A549 (cell line): ENCODE measurements at regions not wholly inside any gene's neighbourhood (a gene's known extent, or its start where the extent isn't known, plus 50 kb on each side); places are given as distances from the start of the nearest gene placed in this dataset.

ENCODE experiments used
- ATAC-seq, 2 experiments: fragments of 200-7000 bp in 1 of 2; fragments of >200 bp in 1 of 2; cut with Nextera tagmentation in 1 of 2; cut with Tn5 transposase in 1 of 2; 3 replicates each; pipeline versions ENCODE4 v1.8.0 to v1.9.1; 2018 to 2020; ENCODE audit warnings: mild to moderate bottlenecking in 1 of 2, moderate library complexity in 1 of 2
- CTCF ChIA-PET: fragments of 300-600 bp; sonication (Branson Sonifier 250); formaldehyde crosslinking; extraction: SDS; loops from one replicate; lab custom pipeline; 2021; ENCODE audit warnings: antibody characterized with exemption, inconsistent platforms; lab: Yijun Ruan, JAX
- POLR2A ChIA-PET: fragments of 350-600 bp; formaldehyde crosslinking; extraction: SDS; loops from one replicate; lab custom pipeline; 2021; ENCODE audit warnings: antibody characterized with exemption, inconsistent platforms; lab: Yijun Ruan, JAX
- DNase-seq, 2 experiments: peaks; one replicate each; pipeline versions ENCODE4 v3.0.0 to v3.0.0-alpha.2; 2011 to 2016; ENCODE audit warnings: low read depth in 1 of 2, low spot score in 1 of 2
- FAIRE-seq: peaks from 2 replicates; lab custom pipeline; 2011; peaks lifted over from hg19 to GRCh38; lab: Jason Lieb, UNC
- H3K27ac ChIP-seq, 2 experiments: fragments of >200 bp; sonication (Bioruptor Twin); formaldehyde crosslinking; 3 replicates each; pipeline ENCODE4 v1.5.1; 2016 to 2017
- H3K4me1 ChIP-seq: fragments of >200 bp; sonication (Bioruptor Twin); formaldehyde crosslinking; 3 replicates; pipeline ENCODE4 v1.6.1; 2016
- H3K4me2 ChIP-seq: fragments of >200 bp; sonication (Bioruptor Twin); formaldehyde crosslinking; 3 replicates; pipeline ENCODE4 v1.6.1; 2016
- H3K4me3 ChIP-seq: fragments of >200 bp; sonication (Bioruptor Twin); formaldehyde crosslinking; 3 replicates; pipeline ENCODE4 v1.5.1; 2016
- H3K9me3 ChIP-seq: fragments of >200 bp; sonication (Bioruptor Twin); formaldehyde crosslinking; 3 replicates; pipeline ENCODE4 v1.6.1; 2016
- CBX8 ChIP-seq: fragments of 200-600 bp; sonication (generic); IDR thresholded peaks from 2 replicates; pipeline ENCODE4 v1.6.1; 2016
- CHD2 ChIP-seq: fragments of 150-350 bp; IDR thresholded peaks from 2 replicates; pipeline ENCODE4 v1.6.1; 2014; ENCODE audit warnings: low read length; ENCODE audit not compliant: partially characterized antibody
- CHD4 ChIP-seq: fragments of 200-600 bp; sonication (generic); IDR thresholded peaks from 2 replicates; pipeline ENCODE4 v1.6.1; 2016; ENCODE audit warnings: antibody characterized with exemption, mild to moderate bottlenecking, borderline replicate concordance
- CTCF ChIP-seq: fragments of >200 bp; sonication (Bioruptor Twin); formaldehyde crosslinking; IDR thresholded peaks from 3 replicates; pipeline ENCODE4 v1.5.1; 2016
- EP300 ChIP-seq, 2 experiments: fragments of >200 bp; sonication (Bioruptor Twin); formaldehyde crosslinking; IDR thresholded peaks; 2 replicates in 1 of 2; 3 replicates in 1 of 2; pipeline ENCODE4 v1.6.1; 2016 to 2017
- FOSB ChIP-seq: fragments of 250-450 bp; sonication (Bioruptor Pico); IDR thresholded peaks from 2 replicates; pipeline ENCODE4 v1.5.0; 2020; ENCODE audit warnings: mild to moderate bottlenecking, moderate library complexity
- HEYL ChIP-seq: fragments of 250-450 bp; sonication (Bioruptor Pico); IDR thresholded peaks from 2 replicates; pipeline ENCODE4 v1.8.0; 2021; ENCODE audit warnings: mild to moderate bottlenecking, moderate library complexity
- JUNB ChIP-seq: fragments of >200 bp; sonication (Bioruptor Twin); formaldehyde crosslinking; IDR thresholded peaks from 2 replicates; pipeline ENCODE4 v1.6.1; 2016
- KDM1A ChIP-seq: fragments of 200-600 bp; sonication (generic); IDR thresholded peaks from 2 replicates; pipeline ENCODE4 v1.6.1; 2016; ENCODE audit warnings: low read depth, mild to moderate bottlenecking
- KDM5A ChIP-seq: fragments of 200-600 bp; sonication (generic); IDR thresholded peaks from 2 replicates; pipeline ENCODE4 v1.6.1; 2016; ENCODE audit warnings: antibody characterized with exemption, mild to moderate bottlenecking
- PBX3 ChIP-seq: IDR thresholded peaks from 2 replicates; pipeline ENCODE4 v1.6.1; 2012
- POLR2AphosphoS2 ChIP-seq: conservative IDR thresholded peaks from 2 replicates; pipeline ENCODE4 v1.6.1; 2012; ENCODE audit warnings: low read length, improper control_type of control experiment, inconsistent platforms
- RARB ChIP-seq: fragments of 250-450 bp; sonication (Bioruptor Pico); IDR thresholded peaks from 2 replicates; pipeline ENCODE4 v1.8.0; 2021; ENCODE audit warnings: mild to moderate bottlenecking, moderate library complexity
- RNF2 ChIP-seq: fragments of 200-600 bp; sonication (generic); IDR thresholded peaks from 2 replicates; pipeline ENCODE4 v1.6.1; 2016; ENCODE audit warnings: low read depth, mild to moderate bottlenecking, antibody characterized with exemption, moderate library complexity, borderline replicate concordance
- SREBF2 ChIP-seq: fragments of 450-650 bp; IDR thresholded peaks from 2 replicates; pipeline ENCODE4 v1.6.1; 2014; ENCODE audit warnings: mild to moderate bottlenecking, moderate library complexity
- ZC3H11A ChIP-seq: fragments of 450-650 bp; IDR thresholded peaks from 2 replicates; pipeline ENCODE4 v1.6.1; 2014; ENCODE audit warnings: antibody characterized with exemption, mild to moderate bottlenecking
- WGBS: methylation state at CpG from one replicate; pipeline ENCODE4 v1.1.6; 2017; ENCODE audit errors: missing lambda C conversion rate; 5-methylcytosine and 5-hydroxymethylcytosine counted together
- TF ChIP-seq, protein P1 (sequence below): fragments of 250-450 bp; sonication (Bioruptor Pico); IDR thresholded peaks from 2 replicates; pipeline ENCODE4 v1.5.0; 2020; ENCODE audit warnings: low read depth, mild to moderate bottlenecking, moderate library complexity
- TF ChIP-seq, protein P2 (sequence below): fragments of 200-600 bp; sonication (generic); IDR thresholded peaks from 2 replicates; pipeline ENCODE4 v1.6.1; 2016; ENCODE audit warnings: antibody characterized with exemption, mild to moderate bottlenecking, moderate library complexity
- TF ChIP-seq, protein P3 (sequence below): IDR thresholded peaks from 2 replicates; pipeline ENCODE4 v1.6.1; 2012

DNA sequence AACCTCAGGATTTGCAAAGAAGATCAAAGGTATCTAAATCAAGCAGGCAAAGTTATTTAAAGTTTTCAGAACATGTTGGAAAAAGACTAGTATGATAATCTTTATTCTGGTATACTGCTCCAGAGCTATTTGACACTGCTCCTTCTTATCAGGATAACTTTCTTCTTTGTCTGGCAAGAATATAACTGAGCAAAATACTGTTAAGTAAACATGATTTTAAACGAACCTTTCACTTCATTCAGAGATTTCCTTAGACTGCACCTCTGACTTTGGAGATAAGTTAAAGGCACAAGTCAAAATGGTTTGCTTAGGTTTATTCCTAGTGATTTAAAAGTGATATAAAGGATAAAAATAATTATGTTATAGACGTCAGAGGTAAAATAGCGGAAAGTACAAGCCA lies 103.9 kb upstream of the CCDC190 start:
- H3K4me2 ChIP-seq = no peak overlapping the region
- FAIRE-seq (no peak), ATAC-seq (no peak), DNase-seq (no peak)
- no peaks in the 10 kb centered on the region for H3K4me1 ChIP-seq
- no peaks in the 10 kb centered on the region for H3K9me3 ChIP-seq
- H3K4me3 ChIP-seq = no peak overlapping the region
- ChIA-PET POLR2A (no interaction called here), CTCF (no interaction called here)
- 13% methylated on average over 3 of the region's 3 CpGs for WGBS
- TF ChIP-seq CHD4 (no peak), PBX3 (no peak), POLR2AphosphoS2 (no peak)
- TF ChIP-seq, all 56 proteins: peak for 0
- no peak overlapping the region for H3K27ac ChIP-seq

GRCh38 chr1:162956922-162957321 lies 95.9 kb upstream of the CCDC190 start:
- no peak for ATAC-seq
- H3K4me3 ChIP-seq = no peak overlapping the region
- WGBS = 5% methylated on average over 2 of the region's 2 CpGs
- no peak overlapping the region for H3K4me2 ChIP-seq
- H3K9me3 ChIP-seq = no peaks in the 10 kb centered on the region
- POLR2A ChIA-PET = no interaction called here
- no peak for TF ChIP-seq SREBF2
- TF ChIP-seq EP300 (IDR thresholded peaks at IDR 0.05) = no peak
- TF ChIP-seq KDM1A = no peak
- TF ChIP-seq POLR2AphosphoS2 = no peak
- no peak for TF ChIP-seq CTCF
- TF ChIP-seq, protein P1, sequence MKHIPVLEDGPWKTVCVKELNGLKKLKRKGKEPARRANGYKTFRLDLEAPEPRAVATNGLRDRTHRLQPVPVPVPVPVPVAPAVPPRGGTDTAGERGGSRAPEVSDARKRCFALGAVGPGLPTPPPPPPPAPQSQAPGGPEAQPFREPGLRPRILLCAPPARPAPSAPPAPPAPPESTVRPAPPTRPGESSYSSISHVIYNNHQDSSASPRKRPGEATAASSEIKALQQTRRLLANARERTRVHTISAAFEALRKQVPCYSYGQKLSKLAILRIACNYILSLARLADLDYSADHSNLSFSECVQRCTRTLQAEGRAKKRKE (CRISPR knock-in tag) = no peak
- no peak for TF ChIP-seq HEYL (CRISPR knock-in tag)
- no peak for TF ChIP-seq CBX8
- no peak for TF ChIP-seq RARB (CRISPR knock-in tag)
- no peak for TF ChIP-seq KDM5A
- TF ChIP-seq FOSB = no peak
- TF ChIP-seq RNF2 = no peak
- TF ChIP-seq, protein P2, sequence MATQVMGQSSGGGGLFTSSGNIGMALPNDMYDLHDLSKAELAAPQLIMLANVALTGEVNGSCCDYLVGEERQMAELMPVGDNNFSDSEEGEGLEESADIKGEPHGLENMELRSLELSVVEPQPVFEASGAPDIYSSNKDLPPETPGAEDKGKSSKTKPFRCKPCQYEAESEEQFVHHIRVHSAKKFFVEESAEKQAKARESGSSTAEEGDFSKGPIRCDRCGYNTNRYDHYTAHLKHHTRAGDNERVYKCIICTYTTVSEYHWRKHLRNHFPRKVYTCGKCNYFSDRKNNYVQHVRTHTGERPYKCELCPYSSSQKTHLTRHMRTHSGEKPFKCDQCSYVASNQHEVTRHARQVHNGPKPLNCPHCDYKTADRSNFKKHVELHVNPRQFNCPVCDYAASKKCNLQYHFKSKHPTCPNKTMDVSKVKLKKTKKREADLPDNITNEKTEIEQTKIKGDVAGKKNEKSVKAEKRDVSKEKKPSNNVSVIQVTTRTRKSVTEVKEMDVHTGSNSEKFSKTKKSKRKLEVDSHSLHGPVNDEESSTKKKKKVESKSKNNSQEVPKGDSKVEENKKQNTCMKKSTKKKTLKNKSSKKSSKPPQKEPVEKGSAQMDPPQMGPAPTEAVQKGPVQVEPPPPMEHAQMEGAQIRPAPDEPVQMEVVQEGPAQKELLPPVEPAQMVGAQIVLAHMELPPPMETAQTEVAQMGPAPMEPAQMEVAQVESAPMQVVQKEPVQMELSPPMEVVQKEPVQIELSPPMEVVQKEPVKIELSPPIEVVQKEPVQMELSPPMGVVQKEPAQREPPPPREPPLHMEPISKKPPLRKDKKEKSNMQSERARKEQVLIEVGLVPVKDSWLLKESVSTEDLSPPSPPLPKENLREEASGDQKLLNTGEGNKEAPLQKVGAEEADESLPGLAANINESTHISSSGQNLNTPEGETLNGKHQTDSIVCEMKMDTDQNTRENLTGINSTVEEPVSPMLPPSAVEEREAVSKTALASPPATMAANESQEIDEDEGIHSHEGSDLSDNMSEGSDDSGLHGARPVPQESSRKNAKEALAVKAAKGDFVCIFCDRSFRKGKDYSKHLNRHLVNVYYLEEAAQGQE = no peak
- TF ChIP-seq ZC3H11A = no peak
- no peak for TF ChIP-seq JUNB
- TF ChIP-seq, protein P3, sequence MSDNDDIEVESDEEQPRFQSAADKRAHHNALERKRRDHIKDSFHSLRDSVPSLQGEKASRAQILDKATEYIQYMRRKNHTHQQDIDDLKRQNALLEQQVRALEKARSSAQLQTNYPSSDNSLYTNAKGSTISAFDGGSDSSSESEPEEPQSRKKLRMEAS = no peak
- no peak for TF ChIP-seq CHD2
- no peak for DNase-seq
- H3K4me1 ChIP-seq = no peaks in the 10 kb centered on the region
- FAIRE-seq = no peak
- CTCF ChIA-PET = interaction anchor here (0.6 kb wide), 2 partner anchors 47 to 72 kb away, joined by 3 read pairs; no protein-coding TSS in a partner anchor
- no peak overlapping the region for H3K27ac ChIP-seq
